ENCODE measurements at regions not wholly inside any gene's neighbourhood (a gene's known extent, or its start where the extent isn't known, plus 50 kb on each side); places are given as distances from the start of the nearest gene placed in this dataset.
"Not testable (repeated sequence)": the region's sequence is repeated elsewhere in the genome, so short reads cannot be mapped to it uniquely, and the experiment has no call there.

DNA sequence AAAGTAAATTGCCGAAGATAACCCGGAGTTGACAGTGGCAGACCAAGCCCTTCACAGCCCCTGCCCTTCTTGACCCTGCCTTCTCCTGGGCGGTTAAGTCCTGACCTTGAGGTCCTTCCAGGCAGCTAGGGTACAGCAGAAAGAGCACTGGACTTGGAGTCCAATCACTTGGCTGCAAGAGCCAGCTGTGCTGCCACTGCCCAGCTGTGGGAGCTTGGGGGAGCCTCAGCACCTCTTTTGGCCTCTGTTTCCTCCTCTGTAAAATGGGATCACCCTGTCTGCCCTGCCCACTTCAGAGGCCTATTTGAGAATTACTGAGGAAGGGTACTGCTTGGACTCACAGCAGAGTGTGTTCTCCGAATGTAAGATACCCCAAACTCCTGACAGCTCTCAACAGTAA lies 66.2 kb upstream of the SMAD6 start:
- intact Hi-C loops (cut with DNase I), result no loop called here
- peaks cover 0 to 6% of the 10 kb centered on the region in 2 donors for H3K4me1 ChIP-seq
- 97 to 98% methylated on average over 4 of the region's 4 CpGs for WGBS, 2 donors
- no peak for DNase-seq
- H3K36me3 ChIP-seq, result no peaks in the 10 kb centered on the region
- no peak for TF ChIP-seq POLR2A (IDR thresholded peaks at IDR 0.05)
- TF ChIP-seq, protein P1, sequence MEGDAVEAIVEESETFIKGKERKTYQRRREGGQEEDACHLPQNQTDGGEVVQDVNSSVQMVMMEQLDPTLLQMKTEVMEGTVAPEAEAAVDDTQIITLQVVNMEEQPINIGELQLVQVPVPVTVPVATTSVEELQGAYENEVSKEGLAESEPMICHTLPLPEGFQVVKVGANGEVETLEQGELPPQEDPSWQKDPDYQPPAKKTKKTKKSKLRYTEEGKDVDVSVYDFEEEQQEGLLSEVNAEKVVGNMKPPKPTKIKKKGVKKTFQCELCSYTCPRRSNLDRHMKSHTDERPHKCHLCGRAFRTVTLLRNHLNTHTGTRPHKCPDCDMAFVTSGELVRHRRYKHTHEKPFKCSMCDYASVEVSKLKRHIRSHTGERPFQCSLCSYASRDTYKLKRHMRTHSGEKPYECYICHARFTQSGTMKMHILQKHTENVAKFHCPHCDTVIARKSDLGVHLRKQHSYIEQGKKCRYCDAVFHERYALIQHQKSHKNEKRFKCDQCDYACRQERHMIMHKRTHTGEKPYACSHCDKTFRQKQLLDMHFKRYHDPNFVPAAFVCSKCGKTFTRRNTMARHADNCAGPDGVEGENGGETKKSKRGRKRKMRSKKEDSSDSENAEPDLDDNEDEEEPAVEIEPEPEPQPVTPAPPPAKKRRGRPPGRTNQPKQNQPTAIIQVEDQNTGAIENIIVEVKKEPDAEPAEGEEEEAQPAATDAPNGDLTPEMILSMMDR (IDR thresholded peaks at IDR 0.05), result no peak
- H3K27ac ChIP-seq, result no peak overlapping the region
- H3K9me3 ChIP-seq, result no peaks in the 10 kb centered on the region
- H3K27me3 ChIP-seq, result no peaks in the 10 kb centered on the region
- no peak overlapping the region for H3K4me3 ChIP-seq (replicated peaks in 1 of 3)

DNA sequence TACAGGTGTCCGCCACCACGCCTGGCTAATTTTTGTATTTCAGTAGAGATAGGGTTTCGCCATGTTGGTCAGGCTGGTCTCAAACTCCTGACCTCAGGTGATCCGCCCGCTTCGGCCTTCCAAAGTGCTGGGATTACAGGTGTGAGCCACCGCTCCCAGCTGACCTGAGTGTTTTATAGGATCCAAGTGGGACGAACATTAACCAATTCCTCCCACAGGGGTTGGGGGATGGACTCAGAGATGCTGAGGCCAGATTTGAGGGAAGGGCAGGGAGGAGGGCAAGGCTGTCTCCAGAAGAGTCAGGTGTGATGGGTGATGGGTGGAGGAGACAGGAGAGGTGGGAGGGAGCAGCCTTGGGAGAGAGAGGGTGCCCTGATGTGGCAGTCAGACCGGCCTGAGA lies 65.0 kb upstream of the SMAD6 start:
- DNase-seq; intact Hi-C loops (cut with DNase I): not testable (repeated sequence)

DNA sequence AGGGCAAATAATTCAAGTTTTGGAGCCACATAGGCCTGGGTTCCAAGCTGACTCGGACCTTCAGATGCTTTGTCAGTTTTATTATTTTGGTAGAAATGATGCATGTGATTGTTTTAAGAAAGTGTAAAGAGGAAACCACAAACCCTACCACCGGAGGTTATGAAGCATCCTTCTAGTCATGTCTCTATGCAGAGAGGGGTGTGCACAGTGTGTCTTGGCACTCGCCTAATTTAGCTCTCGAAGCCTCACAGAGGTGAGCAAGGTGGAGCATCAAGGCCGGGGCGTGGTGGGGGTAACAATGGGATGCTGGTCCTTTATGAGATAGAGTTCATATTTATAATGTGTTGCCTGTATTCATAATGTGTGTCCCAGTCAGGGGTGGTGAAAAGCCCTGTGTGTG lies 63.7 kb upstream of the SMAD6 start:
- TF ChIP-seq, protein P1 (IDR thresholded peaks at IDR 0.05), result no peak
- TF ChIP-seq POLR2A (IDR thresholded peaks at IDR 0.05), result no peak
- Histone ChIP-seq H3K4me1 (peaks cover 0 to 6% of the 10 kb centered on the region in 2 donors), H3K27me3 (no peaks in the 10 kb centered on the region), H3K9me3 (no peaks in the 10 kb centered on the region), H3K36me3 (no peaks in the 10 kb centered on the region), H3K27ac (no peak overlapping the region), H3K4me3 (replicated peaks in 1 of 3) (no peak overlapping the region)
- 84 to 95% methylated on average over 6 of the region's 6 CpGs for WGBS, 2 donors
- DNase-seq, result no peak
- intact Hi-C loops (cut with DNase I), result no loop called here

More for the DNA sequence above, 65.0 kb upstream of the SMAD6 start:
- H3K4me1 ChIP-seq; H3K9me3 ChIP-seq; H3K27ac ChIP-seq; H3K36me3 ChIP-seq; H3K4me3 ChIP-seq (replicated peaks in 1 of 3); H3K27me3 ChIP-seq: not testable (repeated sequence)
- 96 to 97% methylated on average over 8 of the region's 9 CpGs for WGBS, 2 donors

DNA sequence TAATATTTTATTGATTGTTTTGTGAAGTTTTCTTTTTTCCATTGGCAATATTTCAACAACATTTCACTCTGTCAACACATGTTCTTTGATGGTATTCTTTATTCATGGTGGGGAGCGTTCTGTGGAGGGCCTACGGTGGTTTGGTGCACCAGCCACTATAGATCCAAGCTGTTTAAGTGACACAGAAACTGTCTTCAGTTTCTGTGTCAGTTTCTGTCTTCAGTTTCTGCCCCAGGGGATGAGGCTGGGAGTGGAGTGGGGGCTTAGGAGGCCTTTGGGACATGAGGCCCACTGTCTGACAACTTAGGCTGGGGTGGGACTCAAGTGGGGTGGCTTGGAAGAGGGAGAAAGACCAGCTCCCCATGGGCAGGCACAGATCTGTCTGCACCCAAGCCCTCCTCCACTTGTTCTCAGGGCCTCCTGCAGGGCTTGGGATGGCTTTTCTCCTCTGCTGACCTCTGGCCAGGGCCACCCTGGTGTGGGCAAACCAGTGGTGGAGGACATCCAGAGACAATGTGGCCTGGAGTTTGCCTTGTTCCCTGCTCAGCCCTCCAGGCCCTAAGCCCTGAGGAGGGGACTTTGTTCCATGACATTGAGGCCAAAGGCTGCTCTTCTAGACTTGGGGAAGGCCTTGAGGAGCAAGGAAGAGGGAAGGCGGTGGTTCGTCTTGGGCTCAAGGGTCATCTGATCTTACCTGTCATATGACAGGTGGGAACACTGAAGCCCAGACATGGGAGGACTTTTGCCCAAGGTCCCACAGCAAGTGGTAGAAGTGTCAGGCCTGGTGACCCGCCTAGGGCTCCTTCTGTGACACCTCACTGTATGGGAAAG lies 60.3 kb upstream of the SMAD6 start:
- H3K27me3 ChIP-seq, result no peaks in the 10 kb centered on the region
- DNase-seq, result no peak
- no peaks in the 10 kb centered on the region for H3K9me3 ChIP-seq
- H3K36me3 ChIP-seq, result no peaks in the 10 kb centered on the region
- H3K4me3 ChIP-seq (replicated peaks in 1 of 3), result no peak overlapping the region
- 97 to 100% methylated on average over 5 of the region's 5 CpGs for WGBS, 2 donors
- no peak overlapping the region for H3K27ac ChIP-seq
- TF ChIP-seq, protein P1 (IDR thresholded peaks at IDR 0.05), result no peak
- TF ChIP-seq POLR2A (IDR thresholded peaks at IDR 0.05), result no peak
- H3K4me1 ChIP-seq, result peaks cover 0 to 13% of the 10 kb centered on the region in 2 donors
- intact Hi-C loops (cut with DNase I), result no loop called here

DNA sequence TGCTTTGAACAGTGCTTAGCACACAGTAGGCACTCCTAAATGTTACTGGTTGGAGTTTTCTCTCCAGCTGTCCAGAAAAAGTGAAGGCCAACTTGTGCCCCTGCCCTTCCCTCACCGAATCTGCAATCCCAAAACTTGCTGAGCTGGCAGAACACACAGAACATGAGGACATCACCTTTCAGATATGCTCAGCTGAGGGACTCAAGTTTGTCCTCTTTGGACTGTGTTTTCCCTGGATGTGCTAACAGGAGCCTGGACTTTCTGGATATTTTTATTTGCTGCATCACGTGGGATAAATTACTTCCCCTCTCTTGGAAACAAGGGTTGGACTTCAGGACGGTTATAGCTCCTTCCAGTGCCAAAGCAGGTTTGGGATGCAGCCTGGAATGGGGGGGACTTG lies 59.5 kb upstream of the SMAD6 start:
- intact Hi-C loops (cut with DNase I), result no loop called here
- 64 to 67% methylated on average over 3 of the region's 3 CpGs for WGBS, 2 donors
- Histone ChIP-seq H3K27ac (no peak overlapping the region), H3K27me3 (no peaks in the 10 kb centered on the region), H3K9me3 (no peaks in the 10 kb centered on the region), H3K4me3 (replicated peaks in 1 of 3) (no peak overlapping the region), H3K4me1 (peaks cover 0 to 21% of the 10 kb centered on the region in 2 donors), H3K36me3 (no peaks in the 10 kb centered on the region)
- TF ChIP-seq, protein P1 (IDR thresholded peaks at IDR 0.05), result no peak
- no peak for TF ChIP-seq POLR2A (IDR thresholded peaks at IDR 0.05)
- DNase-seq, result no peak
